ENCODE measurements at regions not wholly inside any gene's neighbourhood (a gene's known extent, or its start where the extent isn't known, plus 50 kb on each side); places are given as distances from the start of the nearest gene placed in this dataset.
"Not testable (repeated sequence)": the region's sequence is repeated elsewhere in the genome, so short reads cannot be mapped to it uniquely, and the experiment has no call there.

DNA sequence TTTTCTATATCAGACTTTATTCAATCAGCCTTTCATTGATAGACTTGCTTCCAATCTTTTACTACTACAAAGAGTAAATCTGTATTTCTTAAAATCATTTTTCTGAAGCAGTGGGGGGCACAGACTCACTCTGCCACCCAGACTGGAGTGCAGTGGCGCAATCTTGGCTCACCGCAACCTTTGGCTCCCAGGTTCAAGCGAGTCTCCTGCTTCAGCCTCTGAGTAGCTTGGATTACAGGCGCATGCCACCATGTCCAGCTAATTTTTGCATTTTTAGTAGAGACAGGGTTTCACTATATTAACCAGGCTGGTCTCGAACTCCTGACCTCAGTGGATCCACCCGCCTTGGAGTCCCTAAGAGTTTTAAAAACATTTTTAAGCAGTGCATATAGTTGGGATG, 270.6 kb upstream of the REG3G start:
- FAIRE-seq = no peak

- FAIRE-seq = no peak
Measured at GRCh38 chr2:78757191-78757590, 268.3 kb upstream of the REG3G start.

- FAIRE-seq = no peak
Measured at GRCh38 chr2:78757640-78758039, 267.9 kb upstream of the REG3G start.

- not testable (repeated sequence) for FAIRE-seq
Measured at GRCh38 chr2:78758765-78759164, 266.7 kb upstream of the REG3G start.

- FAIRE-seq = no peak
Measured at GRCh38 chr2:78766459-78766858, 259.0 kb upstream of the REG3G start.

DNA sequence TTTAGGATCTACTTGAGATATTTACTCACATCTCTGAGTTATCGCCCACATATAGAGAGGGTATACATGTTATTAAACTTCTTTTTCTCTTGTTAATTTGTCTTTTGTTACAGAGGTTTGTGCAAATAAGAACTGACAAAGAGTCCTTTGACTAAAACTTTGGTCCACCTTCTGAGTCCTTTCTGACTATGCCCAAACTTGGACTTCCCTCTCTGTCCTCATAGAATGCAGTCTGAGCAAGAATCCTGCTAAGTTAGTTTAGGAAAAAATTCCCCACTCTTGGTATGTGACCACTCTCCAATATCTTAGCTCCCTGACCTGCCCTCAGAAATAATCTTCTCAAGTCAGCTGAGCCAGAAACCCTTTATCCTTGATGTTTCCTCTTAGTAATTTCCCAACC, 257.5 kb upstream of the REG3G start:
- FAIRE-seq = no peak

DNA sequence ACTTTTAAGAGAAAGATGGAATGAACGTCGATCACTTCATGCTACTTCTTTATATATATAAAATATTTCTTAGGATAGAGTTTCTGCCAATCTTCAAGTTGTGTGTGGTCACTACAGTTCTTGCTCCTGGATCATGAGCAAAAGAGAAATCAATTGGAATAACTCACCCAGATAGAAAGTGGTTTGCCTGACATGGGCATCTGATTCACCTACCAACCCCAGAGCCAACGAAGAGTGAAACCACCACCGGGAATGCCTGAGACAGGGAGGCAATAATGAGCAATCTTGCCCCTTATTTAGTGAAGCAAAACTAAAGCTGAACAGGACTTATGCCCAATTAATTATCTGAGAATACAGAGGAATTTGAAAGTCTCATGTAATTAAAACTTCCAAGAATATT, 250.2 kb upstream of the REG3G start:
- no peak for FAIRE-seq

DNA sequence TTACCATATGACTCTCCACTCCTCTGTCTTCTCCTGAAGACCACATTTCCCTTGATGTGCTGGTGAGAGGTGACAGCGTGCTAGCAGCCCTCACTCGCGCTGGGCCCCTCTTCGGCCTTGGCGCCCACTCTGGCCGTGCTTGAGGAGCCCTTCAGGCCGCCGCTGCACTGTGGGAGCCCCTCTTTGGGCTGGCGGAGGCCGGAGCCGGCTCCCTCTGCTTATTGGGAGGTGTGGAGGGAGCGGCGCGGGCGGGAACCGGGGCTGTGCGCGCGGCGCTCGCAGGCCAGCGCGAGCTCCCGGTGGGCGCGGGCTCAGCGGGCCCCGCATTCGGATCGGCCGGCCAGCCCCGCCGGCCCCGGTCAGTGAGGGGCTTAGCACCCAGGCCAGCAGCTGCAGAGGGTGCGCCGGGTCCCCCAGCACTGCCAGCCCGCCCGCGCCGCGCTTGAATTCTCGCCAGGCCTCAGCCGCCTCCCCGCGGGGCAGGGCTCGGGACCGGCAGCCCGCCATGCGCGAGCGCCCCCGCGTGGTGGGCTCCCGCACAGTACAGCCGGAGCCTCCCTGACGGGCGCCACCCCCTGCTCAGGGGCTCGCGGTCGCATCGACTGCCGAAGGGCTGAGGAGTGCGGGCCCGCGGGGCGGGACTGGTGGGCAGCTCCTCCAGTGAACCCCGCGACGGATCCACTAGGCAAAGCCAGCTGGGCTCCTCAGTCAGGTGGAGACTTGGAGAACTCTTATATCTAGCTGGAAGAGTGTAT, 246.6 kb upstream of the REG3G start:
- FAIRE-seq = no peak

DNA sequence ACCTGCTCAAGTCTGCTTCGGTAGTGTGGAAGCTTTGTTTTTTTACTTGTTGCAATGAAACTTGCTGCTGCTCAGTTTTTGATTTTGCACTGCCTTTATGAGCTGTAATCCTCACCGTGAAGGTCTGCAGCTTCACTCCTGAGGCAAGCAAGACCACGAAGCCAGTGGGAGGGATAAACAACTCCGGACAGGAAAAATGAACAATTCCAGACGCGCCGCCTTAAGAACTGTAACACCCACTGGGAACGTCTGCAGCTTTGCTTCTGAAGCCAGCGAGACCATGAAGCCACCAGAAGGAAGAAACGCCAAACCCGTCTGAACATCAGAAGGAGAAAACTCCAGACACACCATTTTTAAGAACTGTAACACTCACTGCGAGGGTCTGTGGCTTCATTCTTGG, 245.7 kb upstream of the REG3G start:
- FAIRE-seq = no peak

- FAIRE-seq = no peak
Measured at GRCh38 chr2:78780256-78780655, 245.2 kb upstream of the REG3G start.

GRCh38 chr2:78780864-78781583, 244.5 kb upstream of the REG3G start:
- no peak for FAIRE-seq

GRCh38 chr2:78782196-78782595, 243.3 kb upstream of the REG3G start:
- no peak for FAIRE-seq

DNA sequence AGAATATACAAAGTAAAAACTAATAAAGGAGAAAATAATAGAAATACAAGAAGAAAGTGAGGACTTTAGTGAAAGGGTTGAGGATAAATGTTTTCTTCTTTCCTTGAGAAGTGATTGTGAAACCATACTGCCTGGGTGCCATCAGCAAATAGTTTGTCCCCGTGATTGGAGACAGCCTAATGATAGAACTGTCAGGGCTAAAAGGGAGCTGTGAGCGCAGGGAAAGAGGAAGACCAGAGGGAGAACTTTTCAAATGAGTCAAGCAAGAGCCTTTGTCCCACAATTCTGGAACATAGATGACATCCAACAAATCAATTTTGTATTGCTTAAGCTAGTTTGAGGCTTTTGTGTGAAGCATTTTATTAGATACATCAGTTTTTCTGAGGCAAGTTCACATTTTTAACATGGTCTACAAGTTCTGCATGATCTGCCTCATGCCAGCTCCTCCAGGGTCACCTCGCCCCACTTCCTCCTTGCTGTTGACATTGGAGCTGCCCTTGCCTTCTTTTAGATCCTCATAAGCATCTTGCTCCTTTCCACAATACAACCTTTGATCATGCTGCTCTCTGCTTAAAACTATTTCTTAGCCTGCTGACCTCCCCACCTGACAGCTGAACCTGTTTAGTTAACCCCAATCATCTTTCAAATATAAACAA, 213.4 kb upstream of the REG3G start:
- FAIRE-seq = no peak

- no peak for FAIRE-seq
Measured at GRCh38 chr2:78814331-78814986, 211.0 kb upstream of the REG3G start.

- FAIRE-seq = no peak
Measured at GRCh38 chr2:78817430-78817829, 208.1 kb upstream of the REG3G start.

DNA sequence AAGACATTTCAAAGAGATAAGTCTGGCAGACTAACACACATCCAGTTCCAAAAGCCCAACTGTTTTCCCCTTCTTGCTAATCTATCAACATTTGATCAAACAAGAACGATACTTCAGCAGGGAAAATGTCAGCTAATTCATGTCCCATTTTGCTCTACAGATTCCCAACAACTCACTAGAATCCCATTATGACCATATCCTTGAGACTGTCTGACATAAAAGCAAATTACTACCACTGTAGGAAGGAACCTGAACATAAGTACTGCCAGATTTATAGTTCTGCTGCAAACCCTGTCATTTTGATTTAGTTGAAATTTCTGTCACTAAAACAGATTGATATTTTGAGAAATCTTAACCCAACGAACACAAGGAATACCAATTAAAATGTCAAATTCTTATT, 193.0 kb upstream of the REG3G start:
- no peak for FAIRE-seq

DNA sequence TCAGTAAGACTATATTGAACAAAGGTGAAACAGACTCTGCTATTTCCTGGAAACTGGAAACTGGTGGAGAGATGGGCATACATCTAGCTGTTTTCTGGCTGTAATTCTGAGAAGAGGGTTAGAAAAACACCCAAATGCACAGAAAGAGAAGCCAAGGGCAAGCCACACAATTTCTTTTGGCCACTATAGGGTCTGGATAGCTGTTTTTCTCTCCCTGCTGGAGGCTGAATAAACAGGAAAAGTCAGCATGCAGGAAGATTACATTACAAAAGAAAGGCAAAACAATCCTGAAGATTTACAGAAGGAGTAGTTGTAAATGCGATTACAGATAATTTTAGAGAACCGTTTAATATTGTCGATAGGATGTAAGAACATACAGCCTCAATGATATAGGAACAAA, 186.2 kb upstream of the REG3G start:
- FAIRE-seq = no peak

GRCh38 chr2:78840311-78840710, 185.2 kb upstream of the REG3G start:
- FAIRE-seq = not testable (repeated sequence)

- no peak for FAIRE-seq
Measured at GRCh38 chr2:78845664-78846185, 179.8 kb upstream of the REG3G start.

GRCh38 chr2:78861546-78861945, 164.0 kb upstream of the REG3G start:
- peak; percentile 67 for FAIRE-seq

DNA sequence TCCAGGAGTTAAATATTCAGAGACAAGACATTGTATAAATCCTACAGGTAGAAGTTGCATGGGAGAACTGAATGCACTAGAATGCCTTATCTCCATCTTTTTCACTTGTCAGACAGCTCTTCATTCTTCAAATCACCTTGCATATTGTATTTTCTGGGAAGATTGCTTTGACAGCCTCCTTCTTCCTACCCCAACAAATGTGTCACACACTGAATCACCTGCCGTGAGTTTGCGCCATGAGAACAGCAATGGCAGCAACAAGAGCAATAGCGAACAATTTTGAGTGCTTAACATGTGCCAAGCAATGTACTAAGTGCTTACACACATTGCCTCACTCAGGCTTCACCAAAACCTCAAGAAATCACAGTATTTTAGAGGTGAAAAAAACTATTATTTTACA, 161.3 kb upstream of the REG3G start:
- no peak for FAIRE-seq

DNA sequence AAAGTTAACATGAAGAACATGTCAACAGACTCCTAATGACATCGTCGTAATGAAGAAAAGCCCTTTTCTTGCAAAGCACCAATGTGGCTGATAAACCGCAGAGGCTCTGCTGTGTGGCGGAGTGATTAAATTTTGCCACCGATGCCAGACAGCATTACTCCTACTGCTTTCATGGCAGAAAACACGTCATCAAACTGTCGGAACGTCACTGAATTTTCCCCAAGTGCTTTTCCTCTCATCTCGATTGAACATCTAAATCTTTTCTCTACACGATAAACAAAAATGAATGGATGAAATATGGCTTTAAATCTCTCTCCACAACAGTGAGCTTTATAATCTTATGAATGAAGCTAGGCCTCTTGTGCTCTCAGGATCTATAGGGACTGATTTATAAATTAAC, 159.8 kb upstream of the REG3G start:
- no peak for FAIRE-seq

DNA sequence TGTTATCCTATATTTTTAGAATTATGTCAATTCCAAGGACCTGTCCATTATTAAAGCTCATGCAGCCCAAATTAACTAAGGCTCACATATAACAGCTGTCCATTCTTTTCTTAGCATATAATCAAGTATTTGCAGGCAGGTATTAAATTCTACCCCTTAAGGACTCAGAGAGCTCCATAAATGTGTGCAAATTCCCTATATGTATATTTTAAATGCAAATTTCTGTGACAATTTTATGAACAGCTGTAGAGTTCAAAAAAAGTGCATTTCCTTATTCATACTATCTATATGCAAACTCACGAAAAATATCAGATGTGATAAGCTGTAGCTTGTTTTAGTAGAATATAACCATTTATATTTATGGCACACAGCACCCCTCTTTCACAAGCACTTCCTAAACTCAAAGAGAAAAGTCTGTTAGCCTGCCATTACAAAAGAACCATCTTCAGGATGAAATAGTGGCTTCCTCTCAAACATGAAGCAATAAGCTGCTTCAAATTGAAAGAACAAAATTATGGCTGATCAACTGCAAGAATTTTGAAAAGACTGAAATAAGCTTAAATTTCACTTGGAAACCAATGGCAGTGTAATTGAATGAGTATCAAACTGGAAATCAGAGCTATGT, 155.0 kb upstream of the REG3G start:
- FAIRE-seq = no peak

Data from G401.6 (cell line).